Gastrocnemius medialis (tissue), 4 donors: ENCODE measurements at regions not wholly inside any gene's neighbourhood (a gene's known extent, or its start where the extent isn't known, plus 50 kb on each side); places are given as distances from the start of the nearest gene placed in this dataset.

Source experiments
- CTCF ChIP-seq, 5 experiments: fragments of 450-650 bp in 3 of 5; fragments of 200-600 bp in 2 of 5; sonication (generic) in 2 of 5; IDR thresholded peaks in 4 of 5; conservative IDR thresholded peaks in 1 of 5; 1 replicate in 4 of 5; 2 replicates in 1 of 5; pipeline ENCODE4 v1.5.1; 2016 to 2019; ENCODE audit warnings: antibody characterized with exemption in 5 of 5, mild to moderate bottlenecking in 3 of 5, moderate library complexity in 3 of 5
- POLR2A ChIP-seq, 2 donors: fragments of 450-650 bp; IDR thresholded peaks; one replicate each; pipeline ENCODE4 v1.6.1; 2017; ENCODE audit warnings: antibody characterized with exemption in 2 of 2, mild to moderate bottlenecking in 2 of 2, moderate library complexity in 2 of 2

DNA sequence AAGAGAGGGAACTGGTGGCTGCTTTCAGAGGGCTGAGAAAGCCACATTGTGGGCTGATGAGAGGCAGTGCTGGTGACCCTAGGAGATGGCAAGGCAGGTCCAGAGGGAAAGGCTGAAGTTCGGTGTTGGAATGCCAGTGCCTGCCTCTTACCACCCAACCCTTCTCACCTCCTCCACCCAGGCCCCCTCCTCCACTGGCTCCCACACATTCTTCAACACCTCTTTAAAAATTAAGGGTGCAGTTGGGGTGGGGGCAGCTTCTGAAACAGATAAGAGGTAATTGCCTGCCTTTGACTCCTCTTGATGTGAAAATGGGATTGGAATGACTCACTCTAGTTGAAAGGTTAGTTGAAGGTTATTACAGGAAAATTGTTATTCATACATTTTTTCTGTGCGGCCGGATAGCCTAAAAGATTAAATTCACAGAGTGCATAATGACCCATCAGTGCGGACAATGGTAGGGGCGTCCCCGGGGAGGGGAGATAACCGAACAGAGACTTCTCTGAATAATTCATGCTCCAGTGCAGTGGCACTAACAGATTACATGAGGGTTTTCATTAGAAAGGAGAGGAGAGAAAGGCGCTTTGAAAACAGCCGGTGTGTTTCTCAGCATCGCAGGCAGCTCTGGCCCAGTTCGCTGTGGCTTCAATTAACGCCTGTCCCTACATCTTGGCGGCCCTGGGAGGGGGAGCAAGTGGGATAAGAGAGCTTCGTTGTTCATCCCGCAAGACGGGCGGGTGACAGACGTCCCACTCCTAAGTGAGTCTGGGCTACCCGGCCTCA, 212.4 kb downstream of the TLE3 start:
- TF ChIP-seq CTCF (IDR thresholded peaks at IDR 0.05 in 4 of 5, conservative IDR thresholded peaks at IDR 0.05 in 1 of 5) = no peak
- no peak for TF ChIP-seq POLR2A (IDR thresholded peaks at IDR 0.05)
